ENCODE measurements at regions not wholly inside any gene's neighbourhood (a gene's known extent, or its start where the extent isn't known, plus 50 kb on each side); places are given as distances from the start of the nearest gene placed in this dataset.

GRCh38 chr17:11023639-11024479 is 186.0 kb upstream of the PIRT start:
- no peak overlapping the region for H3K4me3 ChIP-seq
- no peak for ATAC-seq (ENCODE audit: insufficient number of reproducible peaks, low FRiP score, low read depth)

GRCh38 chr17:11006530-11006929 is 168.6 kb upstream of the PIRT start:
- ATAC-seq (ENCODE audit: insufficient number of reproducible peaks, low FRiP score, low read depth) (no peak), DNase-seq (ENCODE audit: low spot score) (no peak)
- Histone ChIP-seq H3K4me3 (no peak overlapping the region), H3K27me3 (replicated peaks; ENCODE audit: insufficient read depth) (no peaks in the 10 kb centered on the region), H3K9me3 (no peaks in the 10 kb centered on the region), H3K27ac (no peak overlapping the region), H3K36me3 (no peaks in the 10 kb centered on the region), H3K4me1 (ENCODE audit: control insufficient read depth in 1 of 2, low read depth in 2 of 2) (no peaks in the 10 kb centered on the region)
- TF ChIP-seq CTCF (IDR thresholded peaks at IDR 0.05) = no peak

More at GRCh38 chr17:11023639-11024479, 186.0 kb upstream of the PIRT start:
- no peak for TF ChIP-seq CTCF (IDR thresholded peaks at IDR 0.05)
- Histone ChIP-seq H3K36me3 (no peaks in the 10 kb centered on the region), H3K27me3 (replicated peaks; ENCODE audit: insufficient read depth) (no peaks in the 10 kb centered on the region), H3K9me3 (no peaks in the 10 kb centered on the region), H3K27ac (no peak overlapping the region), H3K4me1 (ENCODE audit: control insufficient read depth in 1 of 2, low read depth in 2 of 2) (no peaks in the 10 kb centered on the region)
- no peak for DNase-seq (ENCODE audit: low spot score)

GRCh38 chr17:11005940-11006339 is 168.1 kb upstream of the PIRT start:
- Histone ChIP-seq H3K4me1 (ENCODE audit: control insufficient read depth in 1 of 2, low read depth in 2 of 2) (no peaks in the 10 kb centered on the region), H3K27ac (no peak overlapping the region), H3K9me3 (no peaks in the 10 kb centered on the region), H3K27me3 (replicated peaks; ENCODE audit: insufficient read depth) (no peaks in the 10 kb centered on the region), H3K36me3 (no peaks in the 10 kb centered on the region), H3K4me3 (no peak overlapping the region)
- DNase-seq (ENCODE audit: low spot score) (no peak), ATAC-seq (ENCODE audit: insufficient number of reproducible peaks, low FRiP score, low read depth) (no peak)
- TF ChIP-seq CTCF (IDR thresholded peaks at IDR 0.05) = no peak

- H3K4me3 ChIP-seq = no peak overlapping the region
- no peaks in the 10 kb centered on the region for H3K36me3 ChIP-seq
- H3K4me1 ChIP-seq (ENCODE audit: control insufficient read depth in 1 of 2, low read depth in 2 of 2) = no peaks in the 10 kb centered on the region
- no peaks in the 10 kb centered on the region for H3K27me3 ChIP-seq (replicated peaks; ENCODE audit: insufficient read depth)
- no peak for DNase-seq (ENCODE audit: low spot score)
- no peak overlapping the region for H3K27ac ChIP-seq
- no peak for ATAC-seq (ENCODE audit: insufficient number of reproducible peaks, low FRiP score, low read depth)
- no peak for TF ChIP-seq CTCF (IDR thresholded peaks at IDR 0.05)
- no peaks in the 10 kb centered on the region for H3K9me3 ChIP-seq
These were observed 164.5 kb upstream of the PIRT start for GRCh38 chr17:11002417-11002816.

GRCh38 chr17:11001651-11002050 is 163.8 kb upstream of the PIRT start:
- ATAC-seq (ENCODE audit: insufficient number of reproducible peaks, low FRiP score, low read depth) (no peak), DNase-seq (ENCODE audit: low spot score) (no peak)
- Histone ChIP-seq H3K9me3 (no peaks in the 10 kb centered on the region), H3K4me1 (ENCODE audit: control insufficient read depth in 1 of 2, low read depth in 2 of 2) (no peaks in the 10 kb centered on the region), H3K4me3 (no peak overlapping the region), H3K36me3 (no peaks in the 10 kb centered on the region), H3K27ac (no peak overlapping the region), H3K27me3 (replicated peaks; ENCODE audit: insufficient read depth) (no peaks in the 10 kb centered on the region)
- no peak for TF ChIP-seq CTCF (IDR thresholded peaks at IDR 0.05)
